HG03066 (cell line): ENCODE measurements at regions not wholly inside any gene's neighbourhood (a gene's known extent, or its start where the extent isn't known, plus 50 kb on each side); places are given as distances from the start of the nearest gene placed in this dataset.
A peak's percentile ranks its signal among the peaks of the same experiment; 100 is the strongest.
"Not testable (repeated sequence)": the region's sequence is repeated elsewhere in the genome, so short reads cannot be mapped to it uniquely, and the experiment has no call there.

Experiments
- ATAC-seq: cut with Tn5 transposase; IDR thresholded peaks from one replicate; pipeline ENCODE4 v1.9.1; 2021; ENCODE audit warnings: low read depth; ENCODE audit not compliant: unreplicated experiment

DNA sequence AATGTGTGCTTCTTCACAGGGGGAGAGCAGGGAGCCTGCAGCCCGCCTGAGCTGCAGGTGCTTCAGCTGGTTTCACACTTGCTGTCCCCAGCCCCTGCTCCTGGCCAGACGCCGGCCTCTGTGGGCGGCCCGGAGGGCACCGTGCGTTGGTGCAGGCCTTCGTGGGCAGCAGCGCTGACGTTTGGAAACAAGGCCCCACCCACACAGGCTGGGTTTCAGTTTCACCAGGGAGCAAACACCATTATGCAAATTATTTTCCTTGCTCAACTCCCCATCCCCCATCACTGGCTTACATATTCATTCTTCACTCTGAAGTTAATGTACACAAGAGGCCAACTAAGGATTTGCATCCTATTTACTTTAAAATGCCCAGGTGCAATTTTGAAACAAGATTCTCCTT, 343.2 kb downstream of the BCL2L11 start:
- ATAC-seq, result peak; percentile 91

DNA sequence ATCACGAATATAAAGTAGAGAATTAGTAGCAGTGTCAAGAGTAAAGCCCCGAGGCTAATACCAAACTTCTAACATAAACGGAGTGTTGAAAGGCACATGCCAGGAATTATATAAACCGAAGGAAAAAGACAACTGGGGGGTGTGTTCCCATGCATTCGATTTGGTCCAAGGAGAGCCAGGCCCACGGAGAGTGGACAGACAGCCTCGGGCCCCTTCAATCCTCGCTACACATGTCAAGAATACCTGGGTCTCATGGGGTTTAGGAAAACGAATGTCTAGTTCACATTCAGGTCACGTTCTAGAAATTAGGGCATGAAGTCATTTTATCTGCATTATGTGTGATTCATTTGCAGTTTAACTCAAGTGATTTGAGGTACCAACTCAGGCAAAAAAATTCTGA, 343.7 kb downstream of the BCL2L11 start:
- ATAC-seq, result not testable (repeated sequence)

- ATAC-seq, result not testable (repeated sequence)
These were observed 344.8 kb downstream of the BCL2L11 start for GRCh38 chr2:111465521-111465920.

DNA sequence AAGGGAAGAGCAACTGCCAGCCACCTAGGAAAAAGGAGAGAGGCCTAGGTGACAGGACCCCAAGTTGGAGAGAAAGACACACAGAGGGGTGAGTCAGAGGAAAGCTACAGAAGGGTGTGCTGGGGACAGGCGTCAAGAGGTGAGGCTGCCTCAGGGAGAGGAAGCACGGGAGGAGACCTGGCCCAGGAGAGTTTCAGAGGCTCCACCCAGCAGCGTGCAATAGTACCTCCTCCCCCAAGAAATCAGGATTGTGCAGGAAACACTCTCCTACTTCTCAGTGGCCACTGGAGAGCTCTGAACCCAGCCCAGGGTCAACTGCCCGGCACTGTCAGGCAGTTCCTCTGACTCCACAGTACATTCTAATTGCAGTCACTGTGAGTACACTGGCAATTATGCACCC, 346.0 kb downstream of the BCL2L11 start:
- not testable (repeated sequence) for ATAC-seq

GRCh38 chr2:111470924-111471323, 350.2 kb downstream of the BCL2L11 start:
- not testable (repeated sequence) for ATAC-seq

GRCh38 chr2:111471791-111472530, 351.2 kb downstream of the BCL2L11 start:
- ATAC-seq, result not testable (repeated sequence)

GRCh38 chr2:111472844-111473403, 352.2 kb downstream of the BCL2L11 start:
- not testable (repeated sequence) for ATAC-seq

- ATAC-seq, result not testable (repeated sequence)
These were observed 352.8 kb downstream of the BCL2L11 start for GRCh38 chr2:111473522-111473921.

GRCh38 chr2:111474198-111474705, 353.5 kb downstream of the BCL2L11 start:
- not testable (repeated sequence) for ATAC-seq

DNA sequence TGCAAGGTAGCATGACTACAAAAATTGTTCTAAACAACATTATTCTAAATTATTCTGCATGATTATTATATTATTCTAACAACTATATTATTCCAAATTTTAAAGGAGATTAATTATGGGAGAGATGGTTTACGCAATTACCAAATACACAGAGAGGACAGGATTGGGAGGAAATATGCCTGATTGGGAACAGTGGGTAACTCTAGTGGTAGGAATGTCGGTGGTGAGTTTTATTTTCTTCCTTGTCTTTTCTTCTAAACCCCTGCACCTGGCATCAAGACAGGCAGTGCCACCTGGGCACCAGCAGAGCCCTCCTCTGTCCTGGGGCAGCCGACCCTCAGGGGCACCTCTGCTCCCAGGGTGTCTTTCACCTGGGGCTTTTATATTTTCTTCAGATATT, 357.6 kb downstream of the BCL2L11 start:
- ATAC-seq, result not testable (repeated sequence)

- ATAC-seq, result peak; percentile 45
These were observed 358.2 kb downstream of the BCL2L11 start for GRCh38 chr2:111478871-111479318.

GRCh38 chr2:111480016-111480625, 359.4 kb downstream of the BCL2L11 start:
- ATAC-seq, result not testable (repeated sequence)

DNA sequence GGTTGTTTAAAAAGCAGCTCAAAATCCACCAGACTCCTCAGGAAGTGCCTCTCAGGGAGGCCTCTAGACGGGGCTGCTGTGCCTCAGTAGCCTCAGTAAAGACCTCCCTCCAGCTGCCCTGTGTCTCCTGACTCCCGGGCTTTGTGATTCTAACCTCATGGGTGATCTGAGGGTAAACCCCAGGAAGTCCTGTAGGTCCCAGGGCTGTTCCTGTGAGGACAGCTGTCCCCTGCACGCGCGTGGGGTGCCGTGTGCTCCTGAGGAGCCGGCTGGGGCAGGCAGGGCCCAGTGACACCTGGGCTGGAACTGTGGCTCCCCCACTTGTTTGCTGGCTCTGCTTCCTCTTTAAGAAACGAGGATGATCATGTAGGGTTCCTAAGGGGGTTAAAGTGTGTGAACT, 359.9 kb downstream of the BCL2L11 start:
- ATAC-seq, result not testable (repeated sequence)

DNA sequence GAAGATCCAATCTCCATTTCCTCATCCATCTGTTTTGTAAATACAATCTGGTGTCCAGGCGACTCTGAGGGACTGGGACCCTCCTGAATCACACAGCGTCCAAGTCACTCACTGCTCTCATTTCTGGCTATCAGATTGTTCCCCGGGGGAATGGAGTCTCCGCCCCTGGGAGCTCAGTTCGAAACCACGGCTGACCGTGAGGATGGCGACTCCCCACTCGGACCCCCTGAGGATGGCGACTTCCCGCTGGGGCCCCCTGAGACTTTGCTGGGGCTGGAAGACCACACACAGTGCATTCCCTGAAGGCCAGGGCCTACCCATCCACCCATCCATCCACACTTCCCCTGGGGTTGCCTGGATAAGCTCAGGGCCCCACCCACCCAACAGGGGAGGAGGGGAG, 360.5 kb downstream of the BCL2L11 start:
- not testable (repeated sequence) for ATAC-seq

- ATAC-seq, result peak; percentile 59
These were observed 362.4 kb downstream of the BCL2L11 start for GRCh38 chr2:111482987-111483679.

GRCh38 chr2:111484097-111484496, 363.4 kb downstream of the BCL2L11 start:
- not testable (repeated sequence) for ATAC-seq

- not testable (repeated sequence) for ATAC-seq
These were observed 365.2 kb downstream of the BCL2L11 start for GRCh38 chr2:111485895-111486294.

GRCh38 chr2:111488451-111488850, 367.7 kb downstream of the BCL2L11 start:
- not testable (repeated sequence) for ATAC-seq

DNA sequence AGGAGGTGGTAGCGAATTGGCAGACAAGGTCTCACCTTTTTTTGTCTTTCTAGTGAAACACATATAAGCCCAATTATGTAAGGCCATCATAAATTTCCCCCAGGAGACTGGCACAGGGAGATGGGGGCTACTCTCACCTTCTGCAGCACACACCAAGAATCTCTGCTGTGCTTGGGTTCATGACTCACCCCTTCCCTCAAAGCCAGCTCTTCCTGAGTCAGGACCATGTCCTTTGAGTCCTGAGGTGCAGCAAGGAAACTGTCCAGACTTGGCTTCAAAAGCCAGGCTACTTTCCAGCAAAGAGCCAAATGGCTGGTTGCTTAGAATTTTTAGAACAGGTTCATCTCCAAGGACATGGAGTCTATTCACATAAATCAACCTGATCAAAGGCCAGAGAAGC, 368.7 kb downstream of the BCL2L11 start:
- ATAC-seq, result not testable (repeated sequence)

GRCh38 chr2:111491181-111491580, 370.5 kb downstream of the BCL2L11 start:
- not testable (repeated sequence) for ATAC-seq

- not testable (repeated sequence) for ATAC-seq
These were observed 370.9 kb downstream of the BCL2L11 start for GRCh38 chr2:111491614-111492013.
